ENCODE measurements at regions not wholly inside any gene's neighbourhood (a gene's known extent, or its start where the extent isn't known, plus 50 kb on each side); places are given as distances from the start of the nearest gene placed in this dataset.

GRCh38 chr7:21370283-21370982, 57.5 kb upstream of the SP4 start:
- no peak for TF ChIP-seq CTCF (IDR thresholded peaks at IDR 0.05; ENCODE audit: borderline replicate concordance, insufficient read depth, low read depth, low read length)

DNA sequence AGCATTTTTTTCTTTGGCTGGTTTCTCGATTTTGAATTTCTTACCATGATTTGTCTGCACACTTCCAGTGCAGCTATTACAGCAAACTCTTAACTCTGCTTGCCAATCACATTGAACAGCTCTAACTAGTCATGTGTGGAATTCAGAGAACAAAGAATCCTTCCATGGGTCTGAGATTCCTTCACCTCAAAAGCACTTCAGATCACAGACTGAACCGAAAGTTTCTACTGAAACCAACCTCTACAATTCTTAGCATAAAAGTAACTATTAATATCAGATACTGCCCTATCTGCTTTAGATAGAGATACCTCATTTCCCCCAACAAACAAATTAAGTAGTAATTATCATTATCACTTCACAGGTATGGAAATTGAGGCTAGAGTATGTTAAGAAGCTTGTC, 56.5 kb upstream of the SP4 start:
- no peak overlapping the region for H3K4me3 ChIP-seq (ENCODE audit: low read depth, low read length)
- no peak for TF ChIP-seq CTCF (IDR thresholded peaks at IDR 0.05; ENCODE audit: borderline replicate concordance, insufficient read depth, low read depth, low read length)

More at GRCh38 chr7:21370283-21370982, 57.5 kb upstream of the SP4 start:
- H3K4me3 ChIP-seq (ENCODE audit: low read depth, low read length): no peak overlapping the region

DNA sequence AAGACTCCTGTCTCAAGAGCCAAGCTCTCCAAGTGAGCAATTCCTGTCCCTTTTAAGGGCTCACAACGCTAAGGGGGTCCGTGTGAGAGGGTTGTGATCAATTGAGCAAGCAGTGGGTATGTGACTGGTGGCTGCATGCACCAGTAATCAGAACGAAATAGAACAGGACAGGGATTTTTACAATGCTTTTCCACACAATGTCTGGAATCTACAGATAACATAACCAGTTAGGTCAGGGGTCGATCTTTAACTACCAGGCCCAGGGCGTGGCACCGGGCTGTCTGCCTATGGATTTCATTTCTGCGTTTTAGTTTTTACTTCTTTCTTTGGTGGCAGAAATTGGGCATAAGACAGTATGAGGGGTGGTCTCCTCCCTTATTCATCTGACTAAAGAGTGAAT, 54.9 kb upstream of the SP4 start:
- no peak overlapping the region for H3K4me3 ChIP-seq (ENCODE audit: low read depth, low read length)
- TF ChIP-seq CTCF (IDR thresholded peaks at IDR 0.05; ENCODE audit: borderline replicate concordance, insufficient read depth, low read depth, low read length): no peak

GRCh38 chr7:21374134-21374533, 53.7 kb upstream of the SP4 start:
- H3K4me3 ChIP-seq (ENCODE audit: low read depth, low read length): no peak overlapping the region
- no peak for TF ChIP-seq CTCF (IDR thresholded peaks at IDR 0.05; ENCODE audit: borderline replicate concordance, insufficient read depth, low read depth, low read length)

- H3K4me3 ChIP-seq (ENCODE audit: low read depth, low read length): no peak overlapping the region
- no peak for TF ChIP-seq CTCF (IDR thresholded peaks at IDR 0.05; ENCODE audit: borderline replicate concordance, insufficient read depth, low read depth, low read length)
Observed at GRCh38 chr7:21377545-21377944, 50.3 kb upstream of the SP4 start.
